DMS53 (cell line): ENCODE measurements at regions not wholly inside any gene's neighbourhood (a gene's known extent, or its start where the extent isn't known, plus 50 kb on each side); places are given as distances from the start of the nearest gene placed in this dataset.

ENCODE experiments used
- DNase-seq: peaks from one replicate; lab custom pipeline; 2025; lab: John Stamatoyannopoulos, UW

DNA sequence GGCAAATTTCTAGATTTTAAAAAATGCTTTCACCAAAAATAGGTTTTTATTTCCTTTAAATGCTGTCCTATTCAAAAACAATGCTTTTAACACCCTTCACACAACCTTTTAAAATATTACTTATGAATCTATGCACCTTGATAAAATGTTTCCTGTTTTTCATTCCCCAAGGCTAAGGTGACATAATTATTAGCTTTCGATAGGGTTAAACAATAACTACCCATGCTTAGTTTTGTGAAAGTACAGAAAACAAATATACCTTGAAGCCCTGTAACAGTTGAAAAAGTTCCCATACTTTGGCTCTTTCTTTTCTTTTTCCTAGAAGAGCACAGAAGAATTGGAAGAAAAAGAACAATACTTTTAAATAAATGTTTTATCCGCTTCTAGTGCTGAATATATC is 54.9 kb upstream of the ITPRID2 start:
- no peak for DNase-seq

DNA sequence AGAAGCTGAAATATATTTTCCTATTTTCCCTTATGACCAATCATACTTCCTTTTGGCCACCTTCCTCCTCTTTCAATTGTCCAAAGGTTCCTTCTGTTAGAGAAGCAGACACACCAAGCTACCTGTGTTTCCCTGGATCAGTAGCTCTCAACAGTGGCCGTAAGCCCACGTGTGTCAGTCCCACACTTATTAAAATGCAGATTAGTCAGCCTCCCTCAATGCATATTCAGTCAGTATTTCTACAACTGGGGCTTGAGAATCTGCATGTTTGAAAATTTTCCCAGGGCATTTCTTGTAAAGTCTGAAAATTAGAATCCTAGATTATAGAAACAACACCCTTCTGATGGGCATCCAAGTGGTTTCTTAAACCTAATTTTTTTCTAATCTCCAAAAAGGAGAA is 54.0 kb upstream of the ITPRID2 start:
- no peak for DNase-seq

DNA sequence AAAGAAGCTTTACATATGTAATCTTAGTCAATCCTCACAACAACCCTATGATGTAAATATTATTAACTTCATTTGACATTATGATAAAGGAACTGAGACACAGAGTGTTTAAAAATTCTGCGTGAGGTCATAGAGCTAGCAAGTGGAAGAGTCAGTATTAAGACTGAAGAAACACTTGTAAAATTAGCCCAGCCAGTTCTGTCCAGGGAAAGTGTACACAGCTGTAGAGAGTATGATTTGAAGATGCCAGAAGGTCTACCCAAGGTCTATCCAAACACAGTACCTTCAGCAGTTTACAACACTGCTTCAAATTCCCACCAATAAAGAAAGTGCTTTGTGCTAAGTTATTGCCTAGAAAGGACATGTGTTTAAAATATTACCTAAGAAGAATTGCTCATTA is 51.7 kb upstream of the ITPRID2 start:
- peak; percentile 29 for DNase-seq

DNA sequence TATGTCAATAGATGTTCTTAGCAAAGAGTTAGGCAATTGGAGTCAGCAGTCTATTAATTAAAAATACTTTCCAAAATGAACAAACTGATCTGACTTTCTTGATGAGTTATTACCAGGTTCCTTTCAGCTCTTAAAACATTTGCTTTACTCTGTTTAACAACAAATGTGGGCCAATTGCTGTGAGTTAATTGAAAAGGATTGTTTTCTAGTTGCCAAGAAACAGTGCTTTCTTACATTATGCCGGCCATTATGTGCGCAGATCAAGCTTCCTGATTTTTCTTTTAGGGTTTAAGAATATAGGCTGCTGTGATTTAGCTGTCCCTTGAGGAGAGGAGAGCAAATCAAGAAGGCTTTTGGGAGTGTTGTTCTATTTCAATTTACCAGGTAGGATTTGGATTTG is 50.5 kb upstream of the ITPRID2 start:
- no peak for DNase-seq
